ENCODE measurements at regions not wholly inside any gene's neighbourhood (a gene's known extent, or its start where the extent isn't known, plus 50 kb on each side); places are given as distances from the start of the nearest gene placed in this dataset.

- DNase-seq (ENCODE audit: low read depth, low spot score) (no peak), ATAC-seq (no peak)
- in situ Hi-C loops (cut with HindIII; ENCODE audit: low pct_unique_long_range_greater_than_20kb, low sequenced_read_pairs): no loop called here
- no peaks in the 10 kb centered on the region for H3K4me1 ChIP-seq (ENCODE audit: control insufficient read depth, insufficient read depth, low read length)
- no peaks in the 10 kb centered on the region for H3K36me3 ChIP-seq (ENCODE audit: control insufficient read depth, insufficient read depth, low read length)
- no peaks in the 10 kb centered on the region for H3K9me3 ChIP-seq (ENCODE audit: control insufficient read depth, insufficient read depth, low read depth, low read length)
- no peak overlapping the region for H3K4me3 ChIP-seq (ENCODE audit: low read depth in 2 of 2, low read length in 2 of 2)
- BruUV-seq (replicated peaks): no TSS peak
- intact Hi-C loops (cut with micrococcal nuclease; ENCODE audit: unreplicated experiment): no loop called here
- H3K27ac ChIP-seq (ENCODE audit: low read length): no peak overlapping the region
- TF ChIP-seq POLR2AphosphoS5 (IDR thresholded peaks at IDR 0.05; ENCODE audit: low read depth, low read length) (no peak), REST (IDR thresholded peaks at IDR 0.05; ENCODE audit: insufficient read depth in 1 of 2, low read depth in 2 of 2, low read length in 1 of 2) (no peak), SIN3A (IDR thresholded peaks at IDR 0.05; ENCODE audit: borderline replicate concordance, insufficient read depth, low read depth, low read length) (no peak), TCF7L2 (IDR thresholded peaks at IDR 0.05; ENCODE audit: low read depth, low read length) (no peak), CTCF (IDR thresholded peaks at IDR 0.05) (no peak)
- no peaks in the 10 kb centered on the region for H3K27me3 ChIP-seq (ENCODE audit: control insufficient read depth, insufficient read depth, low read length)
- POLR2A ChIA-PET: no interaction called here
- CTCF ChIA-PET: no interaction called here
Measured at GRCh38 chr6:84854811-84855400, 90.5 kb upstream of the TBX18 start.

GRCh38 chr6:84853901-84854300 is 89.5 kb upstream of the TBX18 start:
- ATAC-seq: no peak
- in situ Hi-C loops (cut with HindIII; ENCODE audit: low pct_unique_long_range_greater_than_20kb, low sequenced_read_pairs): no loop called here
- Histone ChIP-seq H3K27me3 (ENCODE audit: control insufficient read depth, insufficient read depth, low read length) (no peaks in the 10 kb centered on the region), H3K36me3 (ENCODE audit: control insufficient read depth, insufficient read depth, low read length) (no peaks in the 10 kb centered on the region), H3K9me3 (ENCODE audit: control insufficient read depth, insufficient read depth, low read depth, low read length) (no peaks in the 10 kb centered on the region), H3K4me1 (ENCODE audit: control insufficient read depth, insufficient read depth, low read length) (no peaks in the 10 kb centered on the region), H3K27ac (ENCODE audit: low read length) (no peak overlapping the region), H3K4me3 (ENCODE audit: low read depth in 2 of 2, low read length in 2 of 2) (no peak overlapping the region)
- intact Hi-C loops (cut with micrococcal nuclease; ENCODE audit: unreplicated experiment): no loop called here
- no TSS peak for BruUV-seq (replicated peaks)
- TF ChIP-seq TCF7L2 (IDR thresholded peaks at IDR 0.05; ENCODE audit: low read depth, low read length) (no peak), CTCF (IDR thresholded peaks at IDR 0.05) (no peak), POLR2AphosphoS5 (IDR thresholded peaks at IDR 0.05; ENCODE audit: low read depth, low read length) (no peak), SIN3A (IDR thresholded peaks at IDR 0.05; ENCODE audit: borderline replicate concordance, insufficient read depth, low read depth, low read length) (no peak), REST (IDR thresholded peaks at IDR 0.05; ENCODE audit: insufficient read depth in 1 of 2, low read depth in 2 of 2, low read length in 1 of 2) (no peak)
- no peak for DNase-seq (ENCODE audit: low read depth, low spot score)
- POLR2A ChIA-PET: no interaction called here
- CTCF ChIA-PET: no interaction called here
